PFSK-1 (cell line): ENCODE measurements at regions not wholly inside any gene's neighbourhood (a gene's known extent, or its start where the extent isn't known, plus 50 kb on each side); places are given as distances from the start of the nearest gene placed in this dataset.

Experiments used
- POLR2AphosphoS5 ChIP-seq: IDR thresholded peaks from 2 replicates; pipeline ENCODE4 v1.6.1; 2012; ENCODE audit warnings: low read depth, mild to moderate bottlenecking, control low read depth, low read length, moderate library complexity
- REST ChIP-seq, 2 experiments: IDR thresholded peaks; 2 replicates each; pipeline versions ENCODE4 v1.6.1 to v1.8.0; 2011 to 2012; ENCODE audit warnings: low read depth in 2 of 2, low read length in 2 of 2, control low read depth in 1 of 2, inconsistent platforms in 1 of 2, mild to moderate bottlenecking in 1 of 2, moderate library complexity in 1 of 2; ENCODE audit not compliant: insufficient read depth in 1 of 2

- TF ChIP-seq POLR2AphosphoS5 (no peak), REST (IDR thresholded peaks at IDR 0.05; ENCODE audit: insufficient read depth in 1 of 2, low read depth in 2 of 2, low read length in 2 of 2) (no peak)
These were observed 76.8 kb upstream of the DDX53 start for GRCh38 chrX:22922961-22923360.
